Esophagus mucosa (tissue), 1 donor: ENCODE measurements at regions not wholly inside any gene's neighbourhood (a gene's known extent, or its start where the extent isn't known, plus 50 kb on each side); places are given as distances from the start of the nearest gene placed in this dataset.
"Not testable (repeated sequence)": the region's sequence is repeated elsewhere in the genome, so short reads cannot be mapped to it uniquely, and the experiment has no call there.

Experiments used
- ATAC-seq: fragments of 200-7000 bp; cut with Tn5 transposase; one replicate; pipeline ENCODE4 v1.9.1; 2020
- donor health status: DM: yes; HTN: yes; CAD: no.

DNA sequence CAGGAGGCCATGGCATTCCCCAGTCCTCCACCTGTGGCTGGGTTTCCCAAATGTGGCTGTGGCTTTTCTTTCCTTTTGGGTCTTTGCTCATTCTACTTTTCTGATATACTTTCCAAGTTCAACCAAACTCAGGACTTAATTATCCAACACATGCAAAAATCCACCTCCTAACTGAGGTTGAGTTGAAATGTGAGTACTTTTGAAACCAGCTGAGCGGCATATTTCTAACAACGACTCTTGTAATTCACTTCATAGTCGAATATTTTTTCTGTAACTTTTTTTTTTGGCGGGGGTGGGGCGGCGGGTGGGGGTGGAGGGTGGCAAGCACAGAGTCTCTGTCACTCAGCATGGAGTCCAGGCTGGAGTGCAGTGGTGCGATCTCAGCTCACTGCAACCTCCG lies 165.2 kb upstream of the PITRM1 start:
- ATAC-seq = no peak

DNA sequence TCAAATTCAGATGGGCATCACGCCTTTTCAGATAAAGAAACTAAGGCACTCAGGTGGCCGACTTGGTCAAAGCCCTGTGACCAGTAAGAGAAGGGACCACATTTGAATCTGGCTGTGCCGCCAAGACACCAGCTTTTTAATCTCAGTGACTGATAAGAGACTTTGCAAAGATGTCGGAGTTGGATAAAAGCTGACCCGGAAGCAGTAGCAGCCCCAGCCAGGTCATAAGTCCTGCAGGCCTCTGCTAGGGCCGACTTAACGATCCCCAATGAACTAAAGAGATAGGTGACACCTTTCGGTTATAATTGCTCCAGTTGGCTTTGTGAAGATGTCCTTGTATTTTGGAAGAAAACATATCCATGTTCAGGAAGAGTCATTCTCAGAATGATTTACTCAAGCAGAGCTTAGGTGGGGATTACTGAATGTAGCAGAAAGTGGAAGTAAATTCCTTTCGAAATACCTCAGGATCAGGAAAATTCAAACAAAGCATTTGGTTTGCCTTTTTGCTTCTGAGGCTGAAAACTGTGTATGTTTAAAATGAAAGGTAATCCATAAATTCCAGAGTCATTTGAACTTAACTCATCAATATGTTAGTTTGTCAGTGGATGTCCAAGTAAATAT lies 164.2 kb upstream of the PITRM1 start:
- no peak for ATAC-seq

DNA sequence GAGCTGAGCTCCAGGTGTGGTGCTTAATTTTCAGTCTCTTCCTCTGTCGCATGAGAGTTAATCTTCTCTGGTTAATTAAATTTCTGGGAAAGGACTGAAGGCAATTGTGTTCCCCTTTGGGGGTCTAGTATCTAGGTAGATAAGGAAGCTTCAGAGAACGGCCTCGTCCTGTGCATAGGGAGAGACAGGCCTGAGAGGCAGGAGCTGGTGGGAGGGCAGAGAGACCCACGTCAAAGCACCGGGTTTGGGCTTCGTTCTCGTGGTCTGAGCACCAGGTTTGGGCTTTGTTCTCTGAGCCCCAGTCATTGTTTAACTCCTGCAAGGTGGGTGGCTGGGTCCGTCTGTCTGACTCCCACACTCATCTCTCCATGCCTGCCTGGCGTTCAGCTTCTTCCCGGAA lies 160.8 kb upstream of the PITRM1 start:
- no peak for ATAC-seq

DNA sequence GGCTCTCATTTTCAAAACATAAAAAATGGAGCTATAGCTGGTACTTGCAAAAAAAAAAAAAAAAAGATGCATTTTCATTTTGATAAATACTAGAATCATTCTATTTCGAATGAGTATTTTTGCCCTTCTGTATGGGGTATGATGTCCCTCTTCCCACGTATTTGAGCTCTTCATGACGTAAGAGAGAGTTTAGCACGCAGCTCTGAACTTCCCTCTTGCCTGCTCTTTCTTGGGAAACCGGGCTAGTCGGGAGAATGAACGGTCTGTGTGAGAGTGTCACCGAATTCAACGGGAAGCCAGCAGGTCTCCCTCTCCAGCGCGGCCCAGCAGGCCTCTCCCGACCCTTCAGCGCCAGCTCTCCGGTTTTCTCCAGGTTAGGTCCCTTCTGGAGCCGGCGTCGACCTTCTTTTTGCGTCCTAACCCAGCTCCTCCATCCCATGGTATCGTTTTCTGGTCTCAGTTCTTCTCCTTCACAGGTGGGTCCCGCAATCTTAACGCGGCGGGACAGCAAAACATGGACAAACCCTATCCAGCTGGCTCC lies 159.2 kb upstream of the PITRM1 start:
- ATAC-seq = no peak

- ATAC-seq = peak; percentile 12
Measured at GRCh38 chr10:3331187-3331586, 158.6 kb upstream of the PITRM1 start.

DNA sequence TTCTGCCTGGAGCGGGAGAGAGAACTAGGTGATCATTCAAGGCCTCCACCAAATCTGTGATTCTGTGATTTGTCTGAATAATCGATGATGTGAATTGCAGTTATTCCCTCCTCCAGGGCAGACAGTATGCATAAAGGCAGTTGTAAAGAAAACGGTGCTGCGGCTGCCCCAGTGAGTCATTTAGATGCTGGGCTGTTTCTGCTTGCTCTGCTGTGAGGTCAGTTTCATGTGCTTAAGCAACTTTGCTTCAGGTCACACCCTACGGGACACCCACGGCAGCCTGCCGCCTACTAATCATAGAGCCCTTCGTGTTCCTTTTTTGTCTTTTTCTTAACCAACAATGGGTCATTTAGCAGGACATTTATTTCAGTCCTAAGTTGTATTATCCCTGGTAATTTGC lies 158.1 kb upstream of the PITRM1 start:
- ATAC-seq = peak; percentile 94

GRCh38 chr10:3325954-3326750 lies 153.6 kb upstream of the PITRM1 start:
- ATAC-seq = no peak

DNA sequence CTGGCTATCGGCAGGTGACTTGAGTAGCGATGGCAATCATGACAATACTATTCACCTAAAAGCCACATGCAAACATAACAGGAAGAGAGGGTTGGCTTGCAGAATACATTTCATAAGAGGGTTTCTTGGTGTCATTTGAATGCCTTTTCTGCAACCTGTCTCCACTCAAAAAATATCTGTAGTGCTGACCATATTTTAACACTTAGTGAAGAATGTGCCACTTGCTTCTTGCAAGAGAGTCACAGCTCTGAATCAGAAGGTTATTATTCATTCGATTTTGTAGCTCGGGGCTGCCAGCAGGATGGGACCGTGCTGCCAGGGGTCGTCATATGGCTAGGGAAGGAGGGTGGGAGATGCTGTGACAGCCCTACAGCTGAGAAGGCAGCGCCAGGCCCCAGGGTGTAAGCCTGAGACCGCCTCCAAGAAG lies 152.0 kb upstream of the PITRM1 start:
- no peak for ATAC-seq

DNA sequence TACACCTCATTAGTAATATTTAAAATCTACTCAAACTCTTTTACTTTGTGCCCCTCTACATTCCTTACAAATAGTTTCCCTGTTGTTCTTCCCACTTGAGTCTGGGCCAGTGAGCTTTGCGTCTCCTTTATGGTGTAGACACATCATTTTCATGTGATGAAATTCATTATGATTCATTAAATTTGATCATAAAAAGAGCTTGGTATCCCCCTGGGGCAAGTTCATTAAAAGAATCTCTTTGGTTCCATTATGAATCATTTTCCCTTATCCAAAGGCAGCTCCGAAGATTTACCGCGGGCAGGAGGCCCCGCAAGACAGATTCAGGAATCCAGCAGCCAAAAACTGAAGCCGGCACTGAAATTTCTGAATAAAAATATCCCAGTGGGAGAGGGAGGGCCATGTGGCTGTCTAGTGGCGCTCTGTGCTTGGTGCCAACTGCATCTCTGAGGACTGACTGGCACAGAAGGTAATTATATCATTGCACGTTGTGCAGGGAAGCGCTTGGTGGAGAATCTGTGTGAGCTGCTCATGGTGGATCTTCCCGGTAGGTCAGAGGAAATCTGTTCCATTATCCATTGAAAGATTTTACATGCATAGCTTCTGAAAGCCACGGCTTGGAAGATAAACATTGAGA lies 151.4 kb upstream of the PITRM1 start:
- ATAC-seq = no peak

DNA sequence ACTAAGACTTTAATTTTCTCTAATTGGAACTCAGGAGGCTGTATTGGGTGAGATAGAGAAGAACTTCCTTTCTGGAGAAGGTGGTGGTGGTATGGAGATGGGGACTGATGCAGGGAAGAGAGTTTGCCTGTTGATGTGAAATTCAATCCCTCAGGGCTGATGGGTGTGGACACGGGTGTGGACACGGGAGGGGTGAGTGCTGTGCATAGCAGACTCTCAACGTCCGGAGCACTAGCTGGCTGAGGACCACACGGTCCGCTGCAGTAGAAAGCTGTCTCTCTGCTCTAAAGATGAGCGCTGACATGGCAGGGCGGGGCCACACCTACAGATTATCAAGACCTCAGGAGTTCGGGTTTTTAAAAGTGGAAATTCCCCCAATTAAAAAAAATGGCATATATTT lies 148.5 kb upstream of the PITRM1 start:
- no peak for ATAC-seq

- ATAC-seq = no peak
Measured at GRCh38 chr10:3319811-3320226, 147.2 kb upstream of the PITRM1 start.

GRCh38 chr10:3318480-3318807 lies 145.9 kb upstream of the PITRM1 start:
- not testable (repeated sequence) for ATAC-seq

DNA sequence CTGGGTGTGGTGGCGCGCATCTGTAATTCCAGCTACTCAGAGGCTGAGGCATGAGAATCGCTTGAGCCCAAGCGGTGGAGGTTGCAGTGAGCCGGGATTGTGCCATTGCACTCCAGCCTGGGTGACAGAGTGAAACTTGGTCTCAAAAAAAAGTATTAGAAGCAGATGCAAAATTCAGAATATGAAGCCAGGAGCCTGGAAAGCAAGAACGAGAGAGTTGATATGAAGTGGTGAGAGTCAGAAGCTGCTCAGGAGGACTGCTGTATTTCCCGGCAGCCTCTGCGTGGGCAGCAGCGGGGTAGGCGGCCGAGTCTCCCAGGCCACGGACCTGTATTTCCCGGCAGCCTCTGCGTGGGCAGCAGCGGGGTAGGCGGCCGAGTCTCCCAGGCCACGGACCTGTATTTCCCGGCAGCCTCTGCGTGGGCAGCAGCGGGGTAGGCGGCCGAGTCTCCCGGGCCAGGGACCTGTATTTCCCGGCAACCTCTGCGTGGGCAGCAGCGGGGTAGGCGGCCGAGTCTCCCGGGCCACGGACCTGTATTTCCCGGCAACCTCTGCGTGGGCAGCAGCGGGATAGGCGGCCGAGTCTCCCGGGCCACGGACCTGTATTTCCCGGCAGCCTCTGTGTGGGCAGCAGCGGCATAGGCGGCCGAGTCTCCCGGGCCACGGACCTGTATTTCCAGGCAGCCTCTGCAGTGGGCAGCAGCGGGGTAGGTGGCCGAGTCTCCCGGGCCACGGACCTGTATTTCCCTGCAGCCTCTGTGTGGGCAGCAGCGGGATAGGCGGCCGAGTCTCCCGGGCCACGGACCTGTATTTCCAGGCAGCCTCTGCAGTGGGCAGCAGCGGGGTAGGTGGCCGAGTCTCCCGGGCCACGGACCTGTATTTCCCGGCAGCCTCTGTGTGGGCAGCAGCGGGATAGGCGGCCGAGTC lies 145.2 kb upstream of the PITRM1 start:
- ATAC-seq = not testable (repeated sequence)

GRCh38 chr10:3314445-3315085 lies 142.0 kb upstream of the PITRM1 start:
- ATAC-seq = not testable (repeated sequence)

- ATAC-seq = peak; percentile 62
Measured at GRCh38 chr10:3313784-3314444, 141.3 kb upstream of the PITRM1 start.

- no peak for ATAC-seq
Measured at GRCh38 chr10:3312403-3312940, 139.9 kb upstream of the PITRM1 start.

GRCh38 chr10:3310016-3310784 lies 137.6 kb upstream of the PITRM1 start:
- no peak for ATAC-seq

DNA sequence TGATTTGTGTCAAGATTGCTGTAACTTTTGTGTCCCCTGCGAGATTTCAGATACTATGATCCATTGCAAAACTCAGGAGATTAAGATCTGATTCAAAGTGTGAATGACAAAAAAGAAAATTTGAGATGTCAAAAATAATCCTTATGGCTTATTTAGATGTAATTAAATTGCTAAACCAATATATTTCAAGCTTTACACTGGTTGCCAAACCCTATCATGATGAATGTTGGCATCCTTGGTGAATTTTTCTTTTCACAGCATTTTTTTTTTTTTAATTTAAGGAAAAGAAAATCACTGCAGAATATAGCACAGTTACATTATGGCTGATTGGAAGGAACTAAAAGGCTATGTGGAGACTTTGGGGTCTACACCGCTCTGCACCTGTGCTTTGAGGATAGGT lies 133.5 kb upstream of the PITRM1 start:
- no peak for ATAC-seq

GRCh38 chr10:3295582-3296151 lies 123.1 kb upstream of the PITRM1 start:
- ATAC-seq = no peak
